ENCODE measurements at regions not wholly inside any gene's neighbourhood (a gene's known extent, or its start where the extent isn't known, plus 50 kb on each side); places are given as distances from the start of the nearest gene placed in this dataset.

DNA sequence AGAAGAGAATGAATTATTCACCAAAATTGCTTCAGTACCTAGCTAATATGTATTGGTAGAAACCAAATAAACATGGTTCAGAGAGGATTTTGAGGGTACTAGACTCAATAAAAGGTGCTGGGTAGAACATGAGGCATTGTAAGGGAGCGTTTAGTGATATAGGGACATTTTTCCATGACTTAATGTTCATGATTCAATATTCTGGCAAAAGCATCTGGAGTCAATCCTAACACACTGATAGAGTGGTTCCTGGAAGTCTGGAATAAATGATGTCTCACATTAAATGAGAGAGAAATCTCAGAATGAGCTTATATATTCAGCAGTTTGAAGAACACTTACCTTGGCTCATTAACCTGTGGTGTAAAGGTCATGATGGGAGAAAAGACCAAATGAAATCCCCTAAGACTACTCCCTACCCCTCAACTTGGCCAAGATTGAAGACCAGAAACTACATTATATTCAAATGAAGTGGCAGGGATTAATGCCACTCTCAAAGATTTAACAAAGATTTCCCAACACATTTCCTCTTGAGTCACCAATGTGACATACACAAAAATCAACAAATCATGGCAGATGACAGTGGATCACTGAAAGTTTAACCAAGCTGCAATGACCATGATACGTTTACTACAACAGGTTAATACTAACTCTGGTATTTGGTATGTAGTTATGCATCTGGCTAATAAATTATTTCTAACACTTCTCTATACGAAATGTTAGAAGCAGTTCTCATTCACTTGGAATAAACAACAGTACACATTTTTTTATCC, 309.5 kb downstream of the SATB2 start (continued):
- TF ChIP-seq JUND (IDR thresholded peaks at IDR 0.05; ENCODE audit: borderline replicate concordance, low read depth, low read length) (no peak), JUND (tag; IDR thresholded peaks at IDR 0.05; ENCODE audit: borderline replicate concordance, low read depth, low read length) (no peak), PHTF2 (CRISPR knock-in tag; IDR thresholded peaks at IDR 0.05) (no peak), ATF6 (CRISPR knock-in tag; IDR thresholded peaks at IDR 0.05) (no peak), HDAC6 (IDR thresholded peaks at IDR 0.05; ENCODE audit: low read depth, low read length) (no peak), ZNF175 (CRISPR knock-in tag; IDR thresholded peaks at IDR 0.05; ENCODE audit: low read depth) (no peak), ZNF780A (CRISPR knock-in tag; IDR thresholded peaks at IDR 0.05) (no peak), TARDBP (IDR thresholded peaks at IDR 0.05) (no peak), MTA2 (IDR thresholded peaks at IDR 0.05; ENCODE audit: low read depth) (no peak), GATA2 (CRISPR knock-in tag; IDR thresholded peaks at IDR 0.05) (no peak)
- TF ChIP-seq, protein P1, sequence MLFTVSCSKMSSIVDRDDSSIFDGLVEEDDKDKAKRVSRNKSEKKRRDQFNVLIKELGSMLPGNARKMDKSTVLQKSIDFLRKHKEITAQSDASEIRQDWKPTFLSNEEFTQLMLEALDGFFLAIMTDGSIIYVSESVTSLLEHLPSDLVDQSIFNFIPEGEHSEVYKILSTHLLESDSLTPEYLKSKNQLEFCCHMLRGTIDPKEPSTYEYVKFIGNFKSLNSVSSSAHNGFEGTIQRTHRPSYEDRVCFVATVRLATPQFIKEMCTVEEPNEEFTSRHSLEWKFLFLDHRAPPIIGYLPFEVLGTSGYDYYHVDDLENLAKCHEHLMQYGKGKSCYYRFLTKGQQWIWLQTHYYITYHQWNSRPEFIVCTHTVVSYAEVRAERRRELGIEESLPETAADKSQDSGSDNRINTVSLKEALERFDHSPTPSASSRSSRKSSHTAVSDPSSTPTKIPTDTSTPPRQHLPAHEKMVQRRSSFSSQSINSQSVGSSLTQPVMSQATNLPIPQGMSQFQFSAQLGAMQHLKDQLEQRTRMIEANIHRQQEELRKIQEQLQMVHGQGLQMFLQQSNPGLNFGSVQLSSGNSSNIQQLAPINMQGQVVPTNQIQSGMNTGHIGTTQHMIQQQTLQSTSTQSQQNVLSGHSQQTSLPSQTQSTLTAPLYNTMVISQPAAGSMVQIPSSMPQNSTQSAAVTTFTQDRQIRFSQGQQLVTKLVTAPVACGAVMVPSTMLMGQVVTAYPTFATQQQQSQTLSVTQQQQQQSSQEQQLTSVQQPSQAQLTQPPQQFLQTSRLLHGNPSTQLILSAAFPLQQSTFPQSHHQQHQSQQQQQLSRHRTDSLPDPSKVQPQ (CRISPR knock-in tag; IDR thresholded peaks at IDR 0.05; ENCODE audit: borderline replicate concordance), result no peak
- TF ChIP-seq, protein P2, sequence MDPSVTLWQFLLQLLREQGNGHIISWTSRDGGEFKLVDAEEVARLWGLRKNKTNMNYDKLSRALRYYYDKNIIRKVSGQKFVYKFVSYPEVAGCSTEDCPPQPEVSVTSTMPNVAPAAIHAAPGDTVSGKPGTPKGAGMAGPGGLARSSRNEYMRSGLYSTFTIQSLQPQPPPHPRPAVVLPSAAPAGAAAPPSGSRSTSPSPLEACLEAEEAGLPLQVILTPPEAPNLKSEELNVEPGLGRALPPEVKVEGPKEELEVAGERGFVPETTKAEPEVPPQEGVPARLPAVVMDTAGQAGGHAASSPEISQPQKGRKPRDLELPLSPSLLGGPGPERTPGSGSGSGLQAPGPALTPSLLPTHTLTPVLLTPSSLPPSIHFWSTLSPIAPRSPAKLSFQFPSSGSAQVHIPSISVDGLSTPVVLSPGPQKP (CRISPR knock-in tag; IDR thresholded peaks at IDR 0.05), result no peak
